SU-DHL-6 (cell line): ENCODE measurements at regions not wholly inside any gene's neighbourhood (a gene's known extent, or its start where the extent isn't known, plus 50 kb on each side); places are given as distances from the start of the nearest gene placed in this dataset.

Experiments used
- H2AFZ ChIP-seq: fragments of 200-600 bp; sonication (generic); 2 replicates; pipeline ENCODE4 v1.6.1; 2014; ENCODE audit warnings: low read depth, mild to moderate bottlenecking, moderate library complexity, mixed read lengths, antibody characterized with exemption, low read length; ENCODE audit not compliant: severe bottlenecking
- H3F3A ChIP-seq: fragments of 200-600 bp; shearing (Covaris generic); 2 replicates; pipeline ENCODE4 v1.6.0; 2016; ENCODE audit warnings: antibody characterized with exemption, mild to moderate bottlenecking; ENCODE audit not compliant: insufficient read depth
- H3K27ac ChIP-seq: fragments of 200-600 bp; sonication (generic); 2 replicates; pipeline ENCODE4 v1.5.1; 2016; ENCODE audit warnings: low read depth, mild to moderate bottlenecking, low read length, moderate library complexity, mixed read lengths
- H3K27me3 ChIP-seq: fragments of 200-600 bp; sonication (generic), shearing (Covaris generic); 2 replicates; pipeline ENCODE4 v1.6.0; 2014; ENCODE audit warnings: mild to moderate bottlenecking, low read length
- H3K36me3 ChIP-seq: fragments of 200-600 bp; sonication (generic); 2 replicates; pipeline ENCODE4 v1.6.1; 2014; ENCODE audit warnings: mild to moderate bottlenecking, low read length, mixed read lengths
- H3K4me2 ChIP-seq: fragments of 300-600, 200-600 bp; shearing (Covaris generic), sonication (generic); 2 replicates; pipeline ENCODE4 v1.6.0; 2014; ENCODE audit warnings: low read length, low read depth, mild to moderate bottlenecking; ENCODE audit not compliant: poor library complexity, severe bottlenecking
- H3K4me3 ChIP-seq: fragments of 200-600 bp; sonication (generic); 2 replicates; pipeline ENCODE4 v1.5.1; 2014; ENCODE audit warnings: antibody characterized with exemption, low read length, mild to moderate bottlenecking, mixed read lengths; ENCODE audit not compliant: insufficient read depth, poor library complexity, severe bottlenecking
- H3K79me2 ChIP-seq: fragments of 200-600 bp; sonication (generic); 2 replicates; pipeline ENCODE4 v1.6.1; 2014; ENCODE audit warnings: mild to moderate bottlenecking, low read length, moderate library complexity; ENCODE audit not compliant: insufficient read depth
- H3K9ac ChIP-seq: fragments of 200-600 bp; sonication (generic); 2 replicates; pipeline ENCODE4 v1.7.0; 2014; ENCODE audit warnings: mild to moderate bottlenecking, low read length
- H3K9me2 ChIP-seq: fragments of 200-600 bp; sonication (generic); replicated peaks from 2 replicates; pipeline ENCODE4 v1.6.1; 2014; ENCODE audit warnings: low read length; ENCODE audit not compliant: insufficient read depth
- H3K9me3 ChIP-seq: fragments of 200-600 bp; sonication (generic); 2 replicates; pipeline ENCODE4 v1.6.1; 2014; ENCODE audit warnings: low read length, mixed read lengths; ENCODE audit not compliant: insufficient read depth
- H4K20me1 ChIP-seq: fragments of 200-600 bp; sonication (generic); 2 replicates; pipeline ENCODE4 v1.6.1; 2014; ENCODE audit warnings: low read depth, mild to moderate bottlenecking, antibody characterized with exemption, low read length, moderate library complexity, mixed read lengths
- CTCF ChIP-seq: fragments of 200-600 bp; sonication (generic); IDR thresholded peaks from one replicate; pipeline ENCODE4 v1.5.1; 2017; ENCODE audit warnings: antibody characterized with exemption, mild to moderate bottlenecking, low read length, moderate library complexity; ENCODE audit not compliant: insufficient read depth, poor library complexity, severe bottlenecking
- EZH2phosphoT487 ChIP-seq: fragments of 200-600 bp; sonication (generic), shearing (Covaris generic); conservative IDR thresholded peaks from 2 replicates; pipeline ENCODE4 v1.6.1; 2018; ENCODE audit warnings: mild to moderate bottlenecking, antibody characterized with exemption, low read length, moderate library complexity, mixed read lengths

- H3K27ac ChIP-seq = no peak overlapping the region
- no peak overlapping the region for H3K9ac ChIP-seq
- no peak for TF ChIP-seq EZH2phosphoT487
- no peak for TF ChIP-seq CTCF
- H2AFZ ChIP-seq = no peak overlapping the region
- no peaks in the 10 kb centered on the region for H3K36me3 ChIP-seq
- H3K79me2 ChIP-seq = no peaks in the 10 kb centered on the region
- H4K20me1 ChIP-seq = no peaks in the 10 kb centered on the region
- H3K4me2 ChIP-seq = no peak overlapping the region
- no peaks in the 10 kb centered on the region for H3K27me3 ChIP-seq
- no peaks in the 10 kb centered on the region for H3F3A ChIP-seq
- no peaks in the 10 kb centered on the region for H3K9me2 ChIP-seq
- H3K9me3 ChIP-seq = no peaks in the 10 kb centered on the region
- no peak overlapping the region for H3K4me3 ChIP-seq
Observed at GRCh38 chr4:138716559-138717335, 298.8 kb upstream of the NOCT start.

- Histone ChIP-seq H3K9ac (no peak overlapping the region), H3K79me2 (no peaks in the 10 kb centered on the region), H3K36me3 (no peaks in the 10 kb centered on the region), H3K27ac (no peak overlapping the region), H3K27me3 (no peaks in the 10 kb centered on the region), H3K9me3 (no peaks in the 10 kb centered on the region), H3K4me3 (no peak overlapping the region), H3K4me2 (no peak overlapping the region), H2AFZ (no peak overlapping the region), H3F3A (no peaks in the 10 kb centered on the region), H4K20me1 (no peaks in the 10 kb centered on the region), H3K9me2 (no peaks in the 10 kb centered on the region)
- TF ChIP-seq CTCF = no peak
- no peak for TF ChIP-seq EZH2phosphoT487
Observed at GRCh38 chr4:138710297-138710696, 305.3 kb upstream of the NOCT start.

- H3K4me2 ChIP-seq = no peak overlapping the region
- H3F3A ChIP-seq = no peaks in the 10 kb centered on the region
- H3K79me2 ChIP-seq = no peaks in the 10 kb centered on the region
- no peak overlapping the region for H3K9ac ChIP-seq
- H3K4me3 ChIP-seq = no peak overlapping the region
- no peaks in the 10 kb centered on the region for H4K20me1 ChIP-seq
- TF ChIP-seq CTCF = no peak
- H3K27ac ChIP-seq = no peak overlapping the region
- H3K9me2 ChIP-seq = no peaks in the 10 kb centered on the region
- H3K27me3 ChIP-seq = no peaks in the 10 kb centered on the region
- no peak overlapping the region for H2AFZ ChIP-seq
- no peaks in the 10 kb centered on the region for H3K9me3 ChIP-seq
- no peaks in the 10 kb centered on the region for H3K36me3 ChIP-seq
Observed at GRCh38 chr4:138709859-138710258, 305.7 kb upstream of the NOCT start.
